Mammary epithelial cell (primary cell): ENCODE measurements at regions not wholly inside any gene's neighbourhood (a gene's known extent, or its start where the extent isn't known, plus 50 kb on each side); places are given as distances from the start of the nearest gene placed in this dataset.

Experiments used
- EZH2 ChIP-seq: IDR thresholded peaks from 2 replicates; pipeline ENCODE4 v1.6.1; 2012; ENCODE audit warnings: low read length, inconsistent platforms, borderline replicate concordance
- TF ChIP-seq, protein P1 (sequence below), 2 donors: IDR thresholded peaks in 1 of 2; conservative IDR thresholded peaks in 1 of 2; 2 replicates each; pipeline ENCODE4 v1.5.1; 2011 to 2012; ENCODE audit warnings: inconsistent platforms in 2 of 2, low read length in 2 of 2, mild to moderate bottlenecking in 2 of 2, control low read depth in 1 of 2, low read depth in 1 of 2; ENCODE audit not compliant: insufficient read depth in 1 of 2; ENCODE audit errors: extremely low read depth in 1 of 2

DNA sequence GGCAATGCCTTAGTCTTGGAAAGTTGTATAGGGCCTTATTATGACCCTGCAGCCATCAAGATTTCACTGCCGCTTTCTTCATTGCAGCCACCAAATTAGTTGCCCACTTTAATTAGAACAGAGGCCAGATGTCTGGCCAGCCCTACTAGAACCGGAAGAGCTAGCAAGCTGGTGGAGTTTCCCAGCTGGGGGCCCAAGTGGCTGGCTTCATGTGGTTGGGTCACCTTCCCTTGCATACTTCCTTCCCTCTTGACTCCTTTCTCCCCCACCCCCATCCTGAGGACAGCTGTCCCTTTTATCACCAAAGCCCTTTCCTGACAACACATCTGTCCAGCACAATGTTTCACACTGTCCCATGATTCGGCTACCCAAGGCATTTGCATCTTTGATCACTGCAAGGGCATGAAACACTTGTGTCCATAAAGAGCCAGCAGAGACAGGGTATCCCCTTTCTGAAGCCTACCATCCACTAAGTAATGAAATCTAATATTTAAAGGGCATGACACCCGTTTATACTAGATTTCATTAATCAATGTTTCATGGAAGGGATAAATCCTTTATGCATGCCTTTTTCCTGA is 187.2 kb downstream of the BCL11A start:
- TF ChIP-seq, protein P1, sequence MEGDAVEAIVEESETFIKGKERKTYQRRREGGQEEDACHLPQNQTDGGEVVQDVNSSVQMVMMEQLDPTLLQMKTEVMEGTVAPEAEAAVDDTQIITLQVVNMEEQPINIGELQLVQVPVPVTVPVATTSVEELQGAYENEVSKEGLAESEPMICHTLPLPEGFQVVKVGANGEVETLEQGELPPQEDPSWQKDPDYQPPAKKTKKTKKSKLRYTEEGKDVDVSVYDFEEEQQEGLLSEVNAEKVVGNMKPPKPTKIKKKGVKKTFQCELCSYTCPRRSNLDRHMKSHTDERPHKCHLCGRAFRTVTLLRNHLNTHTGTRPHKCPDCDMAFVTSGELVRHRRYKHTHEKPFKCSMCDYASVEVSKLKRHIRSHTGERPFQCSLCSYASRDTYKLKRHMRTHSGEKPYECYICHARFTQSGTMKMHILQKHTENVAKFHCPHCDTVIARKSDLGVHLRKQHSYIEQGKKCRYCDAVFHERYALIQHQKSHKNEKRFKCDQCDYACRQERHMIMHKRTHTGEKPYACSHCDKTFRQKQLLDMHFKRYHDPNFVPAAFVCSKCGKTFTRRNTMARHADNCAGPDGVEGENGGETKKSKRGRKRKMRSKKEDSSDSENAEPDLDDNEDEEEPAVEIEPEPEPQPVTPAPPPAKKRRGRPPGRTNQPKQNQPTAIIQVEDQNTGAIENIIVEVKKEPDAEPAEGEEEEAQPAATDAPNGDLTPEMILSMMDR (conservative IDR thresholded peaks at IDR 0.05 in 1 of 2, IDR thresholded peaks at IDR 0.05 in 1 of 2; ENCODE audit: extremely low read depth in 1 of 2, insufficient read depth in 1 of 2, low read depth in 1 of 2, low read length in 2 of 2): no peak
- TF ChIP-seq EZH2: no peak
